Kidney (tissue), 13 donors: ENCODE measurements at regions not wholly inside any gene's neighbourhood (a gene's known extent, or its start where the extent isn't known, plus 50 kb on each side); places are given as distances from the start of the nearest gene placed in this dataset.

Source experiments
- DNase-seq, 5 donors: peaks; one replicate each; pipeline ENCODE4 v3.0.0-alpha.2; 2013 to 2020
- FAIRE-seq: peaks from 2 replicates; lab custom pipeline; 2012; peaks lifted over from hg19 to GRCh38; lab: Jason Lieb, UNC
- H3K27ac ChIP-seq, 2 donors: one replicate each; pipeline ENCODE4 v1.7.0; 2013; ENCODE audit warnings: low read depth in 2 of 2, low read length in 2 of 2, inconsistent platforms in 1 of 2
- H3K27me3 ChIP-seq: one replicate; pipeline ENCODE4 v1.7.1; 2013; ENCODE audit warnings: low read length, inconsistent platforms; ENCODE audit not compliant: control insufficient read depth, insufficient read depth
- H3K36me3 ChIP-seq, 3 donors: one replicate each; pipeline versions ENCODE4 v1.7.0 to v1.7.1; 2013; ENCODE audit warnings: low read length in 3 of 3, control low read depth in 1 of 3, inconsistent platforms in 1 of 3; ENCODE audit not compliant: insufficient read depth in 3 of 3, control insufficient read depth in 2 of 3
- H3K4me1 ChIP-seq, 3 donors: one replicate each; pipeline versions ENCODE4 v1.7.0 to v1.7.1; 2013; ENCODE audit warnings: low read length in 3 of 3, inconsistent platforms in 1 of 3, low read depth in 1 of 3; ENCODE audit not compliant: control insufficient read depth in 2 of 3, insufficient read depth in 2 of 3
- H3K4me3 ChIP-seq, 3 donors: one replicate each; pipeline versions ENCODE4 v1.7.0 to v1.8.1; 2013; ENCODE audit warnings: low read length in 3 of 3, control low read depth in 1 of 3, inconsistent platforms in 1 of 3
- H3K9ac ChIP-seq, 3 donors: one replicate each; pipeline versions ENCODE4 v1.7.0 to v1.7.1; 2013; ENCODE audit warnings: low read length in 3 of 3, control low read depth in 1 of 3, inconsistent platforms in 1 of 3
- H3K9me3 ChIP-seq, 3 donors: one replicate each; pipeline versions ENCODE4 v1.7.0 to v1.7.1; 2013; ENCODE audit warnings: low read length in 3 of 3, control low read depth in 1 of 3, inconsistent platforms in 1 of 3; ENCODE audit not compliant: control insufficient read depth in 2 of 3, insufficient read depth in 1 of 3
- intact Hi-C: fragments of 100-400 bp; cut with DNase I; formaldehyde crosslinking; loops from one replicate; pipeline ENCODE4 v1.11.1; 2022
- TF ChIP-seq, protein P1 (sequence below): IDR thresholded peaks from 3 replicates; pipeline ENCODE4 v1.5.1; 2012; ENCODE audit warnings: mild to moderate bottlenecking, moderate library complexity, borderline replicate concordance; ENCODE audit not compliant: insufficient read depth; ENCODE audit errors: extremely low read depth
- donor health status: control.
- donor health status: control.
- donor health status: control.
- donor health status: control.
- donor health status: control.
- donor health status: DM: yes; HTN: yes; CAD: no.
- donor health status: Normal renal cell carcinoma (clear cell type).

DNA sequence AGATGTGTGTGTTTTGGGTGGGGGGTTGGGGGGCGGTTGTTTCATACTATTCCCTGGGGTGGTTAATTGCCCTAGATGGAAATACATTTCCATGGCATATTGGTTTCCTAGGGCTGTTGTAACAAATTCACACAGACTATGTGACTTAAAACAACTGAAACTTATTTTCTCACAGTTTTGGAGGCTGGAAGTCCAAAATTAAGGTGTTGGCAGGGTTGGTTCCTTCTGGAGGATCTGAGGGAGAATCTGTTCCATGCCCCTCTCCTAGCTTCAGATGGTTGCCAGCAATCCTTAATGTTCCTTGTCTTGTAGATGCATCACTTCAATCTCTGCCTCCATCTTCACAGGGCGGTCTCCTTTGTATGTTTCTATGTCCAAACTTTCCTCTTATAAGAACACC lies 353.7 kb upstream of the ACTBL2 start:
- DNase-seq (no peak), FAIRE-seq (no peak)
- no peaks in the 10 kb centered on the region for H3K36me3 ChIP-seq
- no peak overlapping the region for H3K4me3 ChIP-seq
- no peaks in the 10 kb centered on the region for H3K9me3 ChIP-seq
- H3K27ac ChIP-seq, result no peak overlapping the region
- H3K9ac ChIP-seq, result no peak overlapping the region
- H3K4me1 ChIP-seq, result no peaks in the 10 kb centered on the region
- intact Hi-C loops, result no loop called here
- TF ChIP-seq, protein P1, sequence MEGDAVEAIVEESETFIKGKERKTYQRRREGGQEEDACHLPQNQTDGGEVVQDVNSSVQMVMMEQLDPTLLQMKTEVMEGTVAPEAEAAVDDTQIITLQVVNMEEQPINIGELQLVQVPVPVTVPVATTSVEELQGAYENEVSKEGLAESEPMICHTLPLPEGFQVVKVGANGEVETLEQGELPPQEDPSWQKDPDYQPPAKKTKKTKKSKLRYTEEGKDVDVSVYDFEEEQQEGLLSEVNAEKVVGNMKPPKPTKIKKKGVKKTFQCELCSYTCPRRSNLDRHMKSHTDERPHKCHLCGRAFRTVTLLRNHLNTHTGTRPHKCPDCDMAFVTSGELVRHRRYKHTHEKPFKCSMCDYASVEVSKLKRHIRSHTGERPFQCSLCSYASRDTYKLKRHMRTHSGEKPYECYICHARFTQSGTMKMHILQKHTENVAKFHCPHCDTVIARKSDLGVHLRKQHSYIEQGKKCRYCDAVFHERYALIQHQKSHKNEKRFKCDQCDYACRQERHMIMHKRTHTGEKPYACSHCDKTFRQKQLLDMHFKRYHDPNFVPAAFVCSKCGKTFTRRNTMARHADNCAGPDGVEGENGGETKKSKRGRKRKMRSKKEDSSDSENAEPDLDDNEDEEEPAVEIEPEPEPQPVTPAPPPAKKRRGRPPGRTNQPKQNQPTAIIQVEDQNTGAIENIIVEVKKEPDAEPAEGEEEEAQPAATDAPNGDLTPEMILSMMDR, result no peak
- H3K27me3 ChIP-seq, result no peaks in the 10 kb centered on the region

GRCh38 chr5:57834829-57835608 lies 352.4 kb upstream of the ACTBL2 start:
- Histone ChIP-seq H3K4me1 (no peaks in the 10 kb centered on the region), H3K9me3 (no peaks in the 10 kb centered on the region), H3K4me3 (no peak overlapping the region), H3K36me3 (no peaks in the 10 kb centered on the region), H3K9ac (no peak overlapping the region), H3K27me3 (no peaks in the 10 kb centered on the region), H3K27ac (no peak overlapping the region)
- no peak for DNase-seq
- intact Hi-C loops, result no loop called here
- TF ChIP-seq, protein P1, result no peak
- no peak for FAIRE-seq

DNA sequence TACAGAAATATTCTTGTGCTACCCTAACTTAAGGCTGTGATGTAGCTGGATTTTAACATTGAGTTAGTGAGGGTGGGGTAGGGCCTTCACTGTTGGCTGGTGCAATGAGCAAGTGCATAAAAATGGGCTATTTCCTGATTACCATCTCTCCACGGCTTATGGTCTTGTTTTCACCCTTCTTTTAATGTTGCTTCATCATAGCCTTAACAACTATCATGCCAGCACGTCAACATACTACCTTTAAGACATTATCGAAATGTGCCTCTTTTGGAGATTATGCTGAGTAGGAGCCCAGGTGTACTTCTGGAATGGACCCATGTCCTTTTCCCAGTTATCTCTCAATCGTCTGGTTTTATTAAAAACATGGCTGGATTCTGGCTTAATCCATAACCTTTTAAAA lies 350.9 kb upstream of the ACTBL2 start:
- TF ChIP-seq, protein P1, result no peak
- H3K9ac ChIP-seq, result no peak overlapping the region
- no peaks in the 10 kb centered on the region for H3K9me3 ChIP-seq
- intact Hi-C loops, result no loop called here
- no peak overlapping the region for H3K4me3 ChIP-seq
- no peak for DNase-seq
- no peaks in the 10 kb centered on the region for H3K27me3 ChIP-seq
- FAIRE-seq, result no peak
- no peaks in the 10 kb centered on the region for H3K36me3 ChIP-seq
- no peak overlapping the region for H3K27ac ChIP-seq
- no peaks in the 10 kb centered on the region for H3K4me1 ChIP-seq
